Peyer's patch (tissue), 4 donors: ENCODE measurements at regions not wholly inside any gene's neighbourhood (a gene's known extent, or its start where the extent isn't known, plus 50 kb on each side); places are given as distances from the start of the nearest gene placed in this dataset.
"Not testable (repeated sequence)": the region's sequence is repeated elsewhere in the genome, so short reads cannot be mapped to it uniquely, and the experiment has no call there.

Experiments
- DNase-seq, 3 donors: peaks; one replicate each; pipeline ENCODE4 v3.0.0-alpha.2; 2017 to 2019
- H3K27ac ChIP-seq, 4 donors: fragments of 200-600 bp; sonication (generic); one replicate each; pipeline ENCODE4 v1.5.1; 2016 to 2019
- H3K27me3 ChIP-seq, 2 donors: fragments of 200-600 bp; sonication (generic); one replicate each; pipeline ENCODE4 v1.5.1; 2019
- H3K36me3 ChIP-seq, 3 donors: fragments of 200-600 bp; sonication (generic); one replicate each; pipeline ENCODE4 v1.5.1; 2016 to 2019
- H3K4me1 ChIP-seq, 4 donors: fragments of 200-600 bp; sonication (generic); one replicate each; pipeline ENCODE4 v1.5.1; 2016 to 2019
- H3K4me3 ChIP-seq, 4 donors: fragments of 200-600 bp; sonication (generic); 1 replicate in 3 of 4; 2 replicates in 1 of 4; pipeline ENCODE4 v1.5.1; 2016 to 2019; ENCODE audit warnings: mild to moderate bottlenecking in 1 of 4
- H3K9me3 ChIP-seq, 4 donors: fragments of 200-600 bp; sonication (generic); one replicate each; pipeline ENCODE4 v1.5.1; 2016 to 2019; ENCODE audit warnings: mild to moderate bottlenecking in 1 of 4
- POLR2A ChIP-seq, 2 donors: fragments of 450-650 bp; IDR thresholded peaks; one replicate each; pipeline ENCODE4 v1.5.1; 2017; ENCODE audit warnings: antibody characterized with exemption in 2 of 2, mild to moderate bottlenecking in 2 of 2, moderate library complexity in 2 of 2
- TF ChIP-seq, protein P1 (sequence below), 6 experiments: fragments of 450-650 bp in 4 of 6; fragments of 200-600 bp in 2 of 6; sonication (generic) in 1 of 6; IDR thresholded peaks; one replicate each; pipeline ENCODE4 v1.5.1; 2017 to 2019; ENCODE audit warnings: antibody characterized with exemption in 6 of 6, mild to moderate bottlenecking in 3 of 6, moderate library complexity in 1 of 6

GRCh38 chr2:55776479-55776878, 82.8 kb upstream of the PNPT1 start:
- H3K27ac ChIP-seq, result no peak overlapping the region
- no peak for DNase-seq
- no peak for TF ChIP-seq POLR2A (IDR thresholded peaks at IDR 0.05)
- TF ChIP-seq, protein P1, sequence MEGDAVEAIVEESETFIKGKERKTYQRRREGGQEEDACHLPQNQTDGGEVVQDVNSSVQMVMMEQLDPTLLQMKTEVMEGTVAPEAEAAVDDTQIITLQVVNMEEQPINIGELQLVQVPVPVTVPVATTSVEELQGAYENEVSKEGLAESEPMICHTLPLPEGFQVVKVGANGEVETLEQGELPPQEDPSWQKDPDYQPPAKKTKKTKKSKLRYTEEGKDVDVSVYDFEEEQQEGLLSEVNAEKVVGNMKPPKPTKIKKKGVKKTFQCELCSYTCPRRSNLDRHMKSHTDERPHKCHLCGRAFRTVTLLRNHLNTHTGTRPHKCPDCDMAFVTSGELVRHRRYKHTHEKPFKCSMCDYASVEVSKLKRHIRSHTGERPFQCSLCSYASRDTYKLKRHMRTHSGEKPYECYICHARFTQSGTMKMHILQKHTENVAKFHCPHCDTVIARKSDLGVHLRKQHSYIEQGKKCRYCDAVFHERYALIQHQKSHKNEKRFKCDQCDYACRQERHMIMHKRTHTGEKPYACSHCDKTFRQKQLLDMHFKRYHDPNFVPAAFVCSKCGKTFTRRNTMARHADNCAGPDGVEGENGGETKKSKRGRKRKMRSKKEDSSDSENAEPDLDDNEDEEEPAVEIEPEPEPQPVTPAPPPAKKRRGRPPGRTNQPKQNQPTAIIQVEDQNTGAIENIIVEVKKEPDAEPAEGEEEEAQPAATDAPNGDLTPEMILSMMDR (IDR thresholded peaks at IDR 0.05), result no peak
- no peaks in the 10 kb centered on the region for H3K4me1 ChIP-seq
- H3K27me3 ChIP-seq, result no peaks in the 10 kb centered on the region
- H3K4me3 ChIP-seq, result no peak overlapping the region
- no peaks in the 10 kb centered on the region for H3K9me3 ChIP-seq
- no peaks in the 10 kb centered on the region for H3K36me3 ChIP-seq

GRCh38 chr2:55775828-55776227, 82.2 kb upstream of the PNPT1 start:
- no peaks in the 10 kb centered on the region for H3K9me3 ChIP-seq
- H3K27ac ChIP-seq, result no peak overlapping the region
- no peaks in the 10 kb centered on the region for H3K4me1 ChIP-seq
- no peaks in the 10 kb centered on the region for H3K36me3 ChIP-seq
- no peak for DNase-seq
- no peaks in the 10 kb centered on the region for H3K27me3 ChIP-seq
- H3K4me3 ChIP-seq, result no peak overlapping the region
- TF ChIP-seq POLR2A (IDR thresholded peaks at IDR 0.05), result no peak
- TF ChIP-seq, protein P1 (IDR thresholded peaks at IDR 0.05), result no peak

DNA sequence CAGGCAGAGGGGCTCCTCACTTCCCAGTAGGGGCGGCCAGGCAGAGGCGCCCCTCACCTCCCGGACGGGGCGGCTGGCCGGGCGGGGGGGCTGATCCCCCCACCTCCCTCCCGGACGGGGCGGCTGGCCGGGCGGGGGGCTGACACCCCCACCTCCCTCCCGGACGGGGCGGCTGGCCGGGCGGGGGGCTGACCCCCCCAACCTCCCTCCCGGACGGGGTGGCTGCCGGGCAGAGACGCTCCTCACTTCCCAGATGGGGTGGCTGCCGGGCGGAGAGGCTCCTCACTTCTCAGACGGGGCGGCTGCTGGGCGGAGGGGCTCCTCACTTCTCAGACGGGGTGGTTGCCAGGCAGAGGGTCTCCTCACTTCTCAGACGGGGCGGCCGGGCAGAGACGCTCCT, 80.0 kb upstream of the PNPT1 start:
- DNase-seq, result not testable (repeated sequence)

GRCh38 chr2:55772109-55772980, 78.7 kb upstream of the PNPT1 start:
- no peak overlapping the region for H3K4me3 ChIP-seq
- DNase-seq, result no peak

More for the DNA sequence above, 80.0 kb upstream of the PNPT1 start:
- H3K27me3 ChIP-seq, H3K27ac ChIP-seq, H3K9me3 ChIP-seq, H3K4me3 ChIP-seq, H3K4me1 ChIP-seq, H3K36me3 ChIP-seq: not testable (repeated sequence)

DNA sequence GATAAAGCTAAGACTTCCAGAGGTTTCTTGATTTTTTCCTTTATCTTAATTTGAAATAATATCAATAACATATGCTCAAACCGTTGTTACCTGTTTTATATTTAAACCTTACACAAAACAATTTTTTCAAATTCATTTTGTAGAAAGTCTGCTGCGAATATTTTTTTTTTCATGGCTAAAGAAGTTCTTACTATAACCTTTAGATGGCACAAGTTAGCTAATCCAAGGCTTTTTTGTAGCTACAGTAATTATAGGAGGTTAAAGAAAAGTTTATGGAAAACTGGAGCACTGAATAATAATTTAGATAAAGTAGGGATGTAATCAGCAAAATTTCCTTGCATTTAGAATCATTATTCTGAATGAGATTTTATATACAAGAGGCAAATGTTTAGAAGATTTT, 78.0 kb upstream of the PNPT1 start:
- Histone ChIP-seq H3K27ac (no peak overlapping the region), H3K4me3 (no peak overlapping the region), H3K4me1 (no peaks in the 10 kb centered on the region), H3K27me3 (no peaks in the 10 kb centered on the region), H3K9me3 (no peaks in the 10 kb centered on the region), H3K36me3 (no peaks in the 10 kb centered on the region)
- TF ChIP-seq, protein P1 (IDR thresholded peaks at IDR 0.05), result peak in 4 of 6 experiments; percentile 24 to 51 (median 48)
- no peak for TF ChIP-seq POLR2A (IDR thresholded peaks at IDR 0.05)
- DNase-seq, result no peak

More at GRCh38 chr2:55772109-55772980, 78.7 kb upstream of the PNPT1 start:
- Histone ChIP-seq H3K27ac (no peak overlapping the region), H3K27me3 (no peaks in the 10 kb centered on the region), H3K36me3 (no peaks in the 10 kb centered on the region), H3K9me3 (no peaks in the 10 kb centered on the region), H3K4me1 (no peaks in the 10 kb centered on the region)
- TF ChIP-seq POLR2A (IDR thresholded peaks at IDR 0.05), result no peak
- TF ChIP-seq, protein P1 (IDR thresholded peaks at IDR 0.05), result no peak

GRCh38 chr2:55768991-55769390, 75.3 kb upstream of the PNPT1 start:
- DNase-seq, result no peak
- no peaks in the 10 kb centered on the region for H3K4me1 ChIP-seq
- no peak overlapping the region for H3K27ac ChIP-seq
- no peaks in the 10 kb centered on the region for H3K27me3 ChIP-seq
- TF ChIP-seq, protein P1 (IDR thresholded peaks at IDR 0.05), result no peak
- TF ChIP-seq POLR2A (IDR thresholded peaks at IDR 0.05), result no peak
- H3K9me3 ChIP-seq, result no peaks in the 10 kb centered on the region
- H3K4me3 ChIP-seq, result no peak overlapping the region
- no peaks in the 10 kb centered on the region for H3K36me3 ChIP-seq
